IPS-18a (cell line): ENCODE measurements at regions not wholly inside any gene's neighbourhood (a gene's known extent, or its start where the extent isn't known, plus 50 kb on each side); places are given as distances from the start of the nearest gene placed in this dataset.
A peak's percentile ranks its signal among the peaks of the same experiment; 100 is the strongest.
"Not testable (repeated sequence)": the region's sequence is repeated elsewhere in the genome, so short reads cannot be mapped to it uniquely, and the experiment has no call there.

Experiments used
- H3K27ac ChIP-seq: one replicate; pipeline ENCODE4 v1.5.1; 2013; ENCODE audit warnings: low read length
- H3K27me3 ChIP-seq: one replicate; pipeline ENCODE4 v1.6.1; 2013; ENCODE audit warnings: mild to moderate bottlenecking, low read length; ENCODE audit not compliant: control insufficient read depth, insufficient read depth
- H3K36me3 ChIP-seq: one replicate; pipeline ENCODE4 v1.6.1; 2013; ENCODE audit warnings: low read depth, low read length; ENCODE audit not compliant: control insufficient read depth
- H3K4me1 ChIP-seq: one replicate; pipeline ENCODE4 v1.6.1; 2013; ENCODE audit warnings: low read depth, low read length; ENCODE audit not compliant: control insufficient read depth
- H3K4me3 ChIP-seq: one replicate; pipeline ENCODE4 v1.5.1; 2013; ENCODE audit warnings: low read length
- H3K9ac ChIP-seq: one replicate; pipeline ENCODE4 v1.6.1; 2013; ENCODE audit warnings: mild to moderate bottlenecking, low read length, moderate library complexity
- H3K9me3 ChIP-seq: one replicate; pipeline ENCODE4 v1.6.1; 2013; ENCODE audit warnings: low read depth, low read length; ENCODE audit not compliant: control insufficient read depth

DNA sequence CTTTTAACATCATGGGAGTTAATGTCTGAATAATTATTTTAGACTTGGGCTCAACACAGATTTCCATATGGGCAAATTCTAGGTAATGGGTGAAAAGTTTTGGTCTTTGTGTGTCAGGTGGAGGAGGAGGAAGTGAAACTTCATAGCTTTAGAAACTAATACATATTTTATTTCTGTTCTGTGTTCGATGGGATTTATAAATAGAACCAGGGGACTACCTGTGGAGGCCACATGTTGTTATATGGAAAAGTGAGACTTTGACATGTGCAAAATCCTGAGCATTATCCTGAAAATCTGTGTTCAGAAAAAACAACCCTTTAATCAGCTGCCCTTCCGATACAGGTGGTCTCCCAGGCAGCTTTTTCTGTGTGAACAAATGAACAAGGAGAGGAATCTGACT lies 209.5 kb downstream of the SOX2 start:
- Histone ChIP-seq H3K9ac (no peak overlapping the region), H3K27me3 (no peaks in the 10 kb centered on the region), H3K36me3 (no peaks in the 10 kb centered on the region), H3K4me1 (peaks cover 12% of the 10 kb centered on the region), H3K4me3 (no peak overlapping the region), H3K27ac (no peak overlapping the region), H3K9me3 (no peaks in the 10 kb centered on the region)

DNA sequence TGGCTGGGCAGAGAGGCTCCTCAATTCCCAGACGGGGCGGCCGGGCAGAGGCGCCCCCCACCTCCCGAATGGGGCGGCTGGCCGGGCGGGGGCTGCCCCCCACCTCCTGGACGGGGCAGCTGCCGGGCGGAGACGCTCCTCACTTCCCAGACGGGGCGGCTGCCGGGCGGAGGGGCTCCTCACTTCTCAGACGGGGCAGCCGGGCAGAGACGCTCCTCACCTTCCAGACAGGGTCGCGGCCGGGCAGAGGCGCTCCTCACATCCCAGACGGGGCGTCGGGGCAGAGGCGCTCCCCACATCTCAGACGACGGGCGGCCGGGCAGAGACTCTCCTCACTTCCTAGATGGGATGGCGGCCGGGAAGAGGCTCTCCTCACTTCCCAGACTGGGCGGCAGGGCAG lies 214.1 kb downstream of the SOX2 start:
- H3K9ac ChIP-seq, H3K27ac ChIP-seq, H3K4me1 ChIP-seq, H3K4me3 ChIP-seq, H3K27me3 ChIP-seq, H3K9me3 ChIP-seq, H3K36me3 ChIP-seq: not testable (repeated sequence)

DNA sequence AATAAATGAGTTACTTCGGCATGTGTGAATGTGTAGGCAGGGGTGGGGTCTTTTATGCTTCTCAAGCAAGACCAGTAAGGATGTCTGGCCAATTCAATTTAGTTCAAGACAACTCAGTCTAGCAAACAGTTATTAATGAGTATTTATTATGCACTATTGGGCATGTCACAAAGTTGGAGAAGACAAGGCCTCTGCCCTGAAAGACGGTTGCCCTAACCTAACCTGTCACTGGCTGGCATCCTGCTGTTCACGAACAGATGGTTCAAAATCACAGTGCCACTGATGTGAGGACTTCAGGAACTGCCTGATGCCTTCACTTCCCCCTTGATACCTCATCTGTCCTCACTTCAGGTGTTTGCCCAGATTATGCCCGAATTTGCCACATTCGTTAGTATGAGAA lies 217.8 kb downstream of the SOX2 start:
- Histone ChIP-seq H3K27ac (no peak overlapping the region), H3K9me3 (no peaks in the 10 kb centered on the region), H3K27me3 (no peaks in the 10 kb centered on the region), H3K36me3 (no peaks in the 10 kb centered on the region), H3K4me3 (no peak overlapping the region), H3K4me1 (peaks cover 10% of the 10 kb centered on the region), H3K9ac (no peak overlapping the region)

DNA sequence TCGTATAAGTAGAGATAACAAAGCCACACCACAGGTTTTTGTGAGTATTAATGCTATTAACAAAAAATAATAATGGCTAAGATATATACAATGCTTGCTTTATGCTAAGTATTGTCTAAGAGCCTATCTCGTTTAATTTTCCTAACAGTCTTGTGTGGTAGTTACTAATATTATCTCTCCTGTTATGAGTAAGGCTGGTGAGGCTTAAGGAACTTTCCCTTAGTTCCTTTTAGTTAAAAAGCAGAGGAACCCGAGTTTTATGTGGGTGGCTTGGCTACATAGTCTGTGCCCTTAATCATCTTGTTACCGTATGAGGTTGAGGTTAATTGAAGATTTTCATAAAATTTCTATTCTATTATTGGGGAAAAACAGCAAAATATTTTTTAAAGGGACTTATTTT lies 218.4 kb downstream of the SOX2 start:
- Histone ChIP-seq H3K36me3 (no peaks in the 10 kb centered on the region), H3K4me3 (no peak overlapping the region), H3K27ac (no peak overlapping the region), H3K9me3 (no peaks in the 10 kb centered on the region), H3K4me1 (peaks cover 10% of the 10 kb centered on the region), H3K27me3 (no peaks in the 10 kb centered on the region), H3K9ac (no peak overlapping the region)

DNA sequence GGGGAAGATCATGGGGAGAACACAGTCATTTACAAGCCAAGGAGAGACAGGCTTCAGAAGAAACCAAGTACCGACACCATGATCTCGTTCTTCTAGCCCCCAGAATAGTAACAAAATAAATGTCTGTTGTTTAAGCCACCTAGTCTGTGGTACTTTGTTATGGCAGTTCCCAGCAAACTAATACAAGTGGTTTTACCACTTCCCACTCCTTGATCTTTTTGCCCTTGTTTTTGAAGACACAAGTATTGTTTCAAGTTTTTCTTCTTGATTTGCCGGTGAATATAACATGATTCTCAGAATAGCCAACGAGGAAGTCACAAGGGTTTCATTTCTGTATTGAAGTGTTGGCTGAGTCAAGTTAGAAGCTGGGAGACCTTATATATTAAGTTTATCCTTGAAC lies 220.3 kb downstream of the SOX2 start:
- peaks cover 10% of the 10 kb centered on the region for H3K4me1 ChIP-seq
- H3K27me3 ChIP-seq: no peaks in the 10 kb centered on the region
- no peak overlapping the region for H3K4me3 ChIP-seq
- no peak overlapping the region for H3K27ac ChIP-seq
- H3K36me3 ChIP-seq: no peaks in the 10 kb centered on the region
- H3K9me3 ChIP-seq: no peaks in the 10 kb centered on the region
- no peak overlapping the region for H3K9ac ChIP-seq

DNA sequence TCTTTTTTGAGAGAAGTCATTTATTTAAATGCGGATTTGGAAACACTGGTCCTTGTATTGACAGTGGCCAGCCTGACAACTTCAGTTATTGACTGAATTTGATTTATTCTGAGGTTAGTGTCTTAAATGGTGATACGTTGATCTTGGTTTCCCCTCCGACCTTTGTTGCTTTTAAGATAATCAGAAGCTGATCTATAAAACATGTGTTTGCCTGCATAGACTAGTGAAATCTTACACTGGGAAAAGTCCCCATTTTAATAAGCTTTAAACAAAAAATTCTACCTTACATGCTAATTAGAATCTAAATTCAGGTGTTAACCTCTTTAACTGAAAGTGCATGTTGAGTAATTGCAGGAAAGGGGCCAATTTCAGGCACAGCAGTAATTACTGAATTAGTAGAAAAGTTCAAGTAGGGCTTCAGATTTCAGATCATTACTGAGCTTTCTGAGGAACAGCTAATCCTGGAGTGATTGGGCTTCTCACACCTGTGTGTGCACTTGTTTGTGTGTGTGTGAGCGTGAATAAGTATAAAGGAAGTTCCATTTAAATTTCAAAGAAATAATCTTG lies 221.4 kb downstream of the SOX2 start:
- H3K27ac ChIP-seq: no peak overlapping the region
- H3K27me3 ChIP-seq: no peaks in the 10 kb centered on the region
- no peak overlapping the region for H3K9ac ChIP-seq
- no peak overlapping the region for H3K4me3 ChIP-seq
- H3K4me1 ChIP-seq: peaks cover 10% of the 10 kb centered on the region
- H3K36me3 ChIP-seq: no peaks in the 10 kb centered on the region
- H3K9me3 ChIP-seq: no peaks in the 10 kb centered on the region

DNA sequence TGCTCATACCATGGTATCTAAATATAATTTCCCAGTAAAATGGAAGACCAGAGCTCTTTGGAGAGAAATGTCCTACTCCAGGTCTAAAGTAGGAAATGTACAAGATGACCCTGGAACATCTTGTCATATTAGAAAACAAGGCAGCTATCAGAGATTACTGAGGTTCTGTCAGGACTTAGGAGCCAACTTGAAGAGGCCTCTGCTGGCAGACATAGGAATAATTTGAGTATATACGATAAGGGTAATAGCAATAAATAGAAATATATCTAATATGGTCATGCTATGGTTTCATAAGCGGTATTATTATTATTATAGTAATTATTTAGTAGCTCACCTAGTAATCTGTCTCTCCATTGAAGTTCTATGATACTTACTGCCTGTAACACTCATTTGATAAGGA lies 224.2 kb downstream of the SOX2 start:
- Histone ChIP-seq H3K4me3 (no peak overlapping the region), H3K4me1 (peaks cover 11% of the 10 kb centered on the region), H3K9me3 (no peaks in the 10 kb centered on the region), H3K27me3 (no peaks in the 10 kb centered on the region), H3K36me3 (no peaks in the 10 kb centered on the region), H3K9ac (no peak overlapping the region), H3K27ac (no peak overlapping the region)

DNA sequence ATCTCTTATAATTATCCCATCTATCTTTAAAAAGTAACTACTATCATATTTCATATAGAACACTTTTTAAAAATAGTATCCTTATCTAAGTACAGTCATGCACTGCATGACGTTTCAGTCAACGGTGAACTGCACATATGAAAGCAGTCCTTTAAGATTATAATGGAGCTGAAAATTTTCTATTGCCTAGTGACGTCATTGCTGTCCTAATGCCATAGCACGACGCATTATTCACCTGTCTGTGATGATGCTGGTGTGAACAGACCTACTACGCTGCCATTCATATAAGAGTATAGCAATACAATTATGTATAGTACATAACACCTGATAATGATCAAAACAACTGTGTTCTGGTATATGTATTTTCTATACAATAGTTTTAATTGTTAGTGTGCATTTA lies 225.0 kb downstream of the SOX2 start:
- H3K27me3 ChIP-seq: no peaks in the 10 kb centered on the region
- H3K36me3 ChIP-seq: no peaks in the 10 kb centered on the region
- H3K27ac ChIP-seq: no peak overlapping the region
- H3K9ac ChIP-seq: no peak overlapping the region
- H3K4me3 ChIP-seq: no peak overlapping the region
- H3K4me1 ChIP-seq: peaks cover 20% of the 10 kb centered on the region
- no peaks in the 10 kb centered on the region for H3K9me3 ChIP-seq

DNA sequence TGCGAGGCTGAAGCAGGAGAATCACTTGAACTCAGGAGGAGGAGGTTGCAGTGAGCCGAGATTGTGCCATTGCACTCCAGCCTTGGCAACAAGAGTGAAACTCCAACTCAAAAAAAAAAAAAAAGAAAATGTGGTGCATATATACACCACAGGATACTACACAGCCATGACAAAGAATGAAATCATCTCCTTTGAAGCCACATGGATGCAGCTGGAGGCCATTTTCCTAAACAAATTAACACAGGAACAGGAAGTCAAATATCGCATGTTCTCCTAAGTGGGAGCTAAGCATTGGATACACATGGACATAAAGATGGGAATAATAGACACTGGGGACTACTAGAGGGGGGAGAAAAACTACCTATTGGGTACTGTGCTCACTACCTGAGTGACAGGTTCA lies 226.9 kb downstream of the SOX2 start:
- not testable (repeated sequence) for H3K4me3 ChIP-seq, H3K27me3 ChIP-seq, H3K36me3 ChIP-seq, H3K9me3 ChIP-seq, H3K27ac ChIP-seq, H3K9ac ChIP-seq
- H3K4me1 ChIP-seq: peaks cover 35% of the 10 kb centered on the region

DNA sequence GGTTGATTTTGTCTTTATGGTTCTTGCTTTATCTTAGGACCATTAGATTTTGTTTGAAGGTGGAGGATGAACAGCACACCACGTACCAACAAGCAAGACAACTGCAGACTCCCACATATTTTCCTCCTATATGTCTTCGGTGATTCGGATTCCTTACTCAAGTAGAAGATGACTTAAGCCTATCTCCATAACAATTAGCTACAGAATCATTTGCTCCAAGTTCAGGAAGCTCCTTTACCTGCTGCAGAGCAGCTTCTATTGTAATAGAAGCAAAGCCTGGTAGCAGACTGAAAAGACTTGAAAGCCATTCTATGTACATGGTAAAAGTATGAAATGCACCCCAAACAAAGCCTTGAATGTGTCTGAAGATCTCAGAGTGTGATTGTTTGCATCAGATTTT lies 229.0 kb downstream of the SOX2 start:
- Histone ChIP-seq H3K9me3 (no peaks in the 10 kb centered on the region), H3K4me3 (peak overlapping the region; percentile 2), H3K27me3 (peaks cover 7% of the 10 kb centered on the region), H3K27ac (no peak overlapping the region), H3K36me3 (no peaks in the 10 kb centered on the region), H3K9ac (no peak overlapping the region), H3K4me1 (peaks cover 37% of the 10 kb centered on the region)

DNA sequence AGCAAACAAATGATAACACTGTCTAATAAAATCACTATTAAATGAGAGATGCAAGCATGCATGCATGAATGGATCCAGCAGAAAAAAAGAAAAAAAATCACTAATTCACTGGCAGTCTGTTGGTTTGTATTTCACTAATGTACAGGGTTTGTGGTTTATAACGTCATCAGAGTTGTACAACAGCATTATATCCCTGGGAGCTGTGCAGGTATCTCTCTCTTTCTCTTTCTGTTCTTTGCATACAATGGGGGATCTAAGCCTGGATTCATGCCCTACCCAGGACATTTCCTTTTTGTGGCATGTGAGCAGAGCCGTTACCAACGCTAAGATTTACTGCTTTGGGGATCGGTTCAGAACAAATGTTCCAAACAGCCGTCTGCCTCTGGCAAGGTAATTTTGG lies 229.5 kb downstream of the SOX2 start:
- peaks cover 37% of the 10 kb centered on the region for H3K4me1 ChIP-seq
- H3K36me3 ChIP-seq: no peaks in the 10 kb centered on the region
- H3K9ac ChIP-seq: no peak overlapping the region
- H3K9me3 ChIP-seq: no peaks in the 10 kb centered on the region
- H3K4me3 ChIP-seq: no peak overlapping the region
- H3K27me3 ChIP-seq: peaks cover 7% of the 10 kb centered on the region
- H3K27ac ChIP-seq: no peak overlapping the region

DNA sequence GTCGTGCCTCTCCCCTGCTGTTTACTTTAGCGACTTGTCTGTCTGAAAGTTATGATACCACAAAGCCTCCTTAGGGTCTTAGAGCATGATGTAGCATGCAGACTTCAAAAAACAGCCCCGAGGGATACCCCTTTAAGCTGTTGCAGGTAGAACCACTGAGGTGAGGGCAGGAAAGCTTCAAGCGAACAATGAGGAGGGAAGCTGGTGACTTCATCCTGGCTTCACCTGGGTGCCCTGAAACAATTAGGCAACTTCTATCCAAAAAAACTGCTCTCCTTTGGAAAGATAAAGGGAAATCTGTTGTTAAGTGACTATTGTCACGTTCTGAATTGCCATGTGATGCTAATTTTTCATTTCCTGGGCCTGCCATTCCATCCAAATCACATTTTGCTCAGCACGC lies 231.6 kb downstream of the SOX2 start:
- H3K4me3 ChIP-seq: no peak overlapping the region
- H3K9me3 ChIP-seq: no peaks in the 10 kb centered on the region
- peaks cover 40% of the 10 kb centered on the region for H3K4me1 ChIP-seq
- peaks cover 7% of the 10 kb centered on the region for H3K27me3 ChIP-seq
- H3K9ac ChIP-seq: no peak overlapping the region
- H3K36me3 ChIP-seq: no peaks in the 10 kb centered on the region
- no peak overlapping the region for H3K27ac ChIP-seq
